Calu3 (cell line): ENCODE measurements at regions not wholly inside any gene's neighbourhood (a gene's known extent, or its start where the extent isn't known, plus 50 kb on each side); places are given as distances from the start of the nearest gene placed in this dataset.

Experiments
- BruUV-seq: library from RNA; stranded (reverse); fragments of 400-500 nt; replicated peaks from 2 replicates; lab custom pipeline; 2021; lab: Mats Ljungman, UMichigan
- CTCF ChIA-PET: fragments of 300-600 bp; sonication (Branson Sonifier 250); formaldehyde crosslinking; loops from one replicate; lab custom pipeline; 2022; ENCODE audit warnings: antibody characterized with exemption; lab: Charles Lee
- DNase-seq: peaks from one replicate; pipeline ENCODE4 v3.0.0; 2022
- H3K27ac Mint-ChIP-seq: one replicate; pipeline ENCODE4 v1.8.0; 2022; ENCODE audit warnings: mixed read lengths; ENCODE audit not compliant: unreplicated experiment
- H3K27me3 Mint-ChIP-seq: one replicate; pipeline ENCODE4 v1.8.0; 2022; ENCODE audit warnings: mixed read lengths; ENCODE audit not compliant: unreplicated experiment
- H3K36me3 Mint-ChIP-seq: one replicate; pipeline ENCODE4 v1.8.0; 2022; ENCODE audit warnings: mild to moderate bottlenecking, moderate library complexity, mixed read lengths; ENCODE audit not compliant: insufficient read depth, unreplicated experiment
- H3K4me1 Mint-ChIP-seq: one replicate; pipeline ENCODE4 v1.8.0; 2022; ENCODE audit warnings: mild to moderate bottlenecking, low read depth, mixed read lengths; ENCODE audit not compliant: unreplicated experiment
- H3K4me3 Mint-ChIP-seq: one replicate; pipeline ENCODE4 v1.8.0; 2022; ENCODE audit warnings: mild to moderate bottlenecking, low read depth, moderate library complexity, mixed read lengths; ENCODE audit not compliant: unreplicated experiment
- H3K9me3 Mint-ChIP-seq: one replicate; pipeline ENCODE4 v1.8.0; 2022; ENCODE audit warnings: low read depth, mixed read lengths; ENCODE audit not compliant: unreplicated experiment
- intact Hi-C: fragments of 100-400 bp; cut with micrococcal nuclease; formaldehyde crosslinking; loops from one replicate; pipeline ENCODE4 v1.10.0; 2022; ENCODE audit not compliant: unreplicated experiment
- TF ChIP-seq, protein P1 (sequence below): fragments of 200-600 bp; IDR thresholded peaks from one replicate; pipeline ENCODE4 v1.8.0; 2022; ENCODE audit warnings: antibody characterized with exemption; ENCODE audit not compliant: unreplicated experiment

DNA sequence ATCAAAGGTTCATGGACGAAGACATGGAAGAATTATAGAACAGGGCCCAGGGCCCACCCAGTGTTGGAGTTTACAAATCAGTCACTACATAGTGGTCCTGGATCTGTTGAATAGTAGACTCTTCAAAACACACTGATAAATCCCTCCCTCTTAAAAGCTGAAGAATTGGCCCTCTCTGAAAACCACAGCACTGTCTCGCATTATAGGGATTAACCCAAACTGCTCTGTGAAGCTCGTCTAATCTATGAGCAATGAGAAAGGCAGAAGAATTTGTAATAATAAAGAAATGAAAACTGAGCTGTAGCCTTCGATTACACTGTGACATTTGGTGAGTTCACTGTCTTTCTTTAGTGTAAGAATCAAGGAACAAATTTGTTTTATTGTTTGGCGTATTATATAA lies 92.5 kb upstream of the ZFP42 start:
- BruUV-seq: no TSS peak
- H3K4me3 Mint-ChIP-seq: no peak overlapping the region
- no peaks in the 10 kb centered on the region for H3K27me3 Mint-ChIP-seq
- no peaks in the 10 kb centered on the region for H3K4me1 Mint-ChIP-seq
- CTCF ChIA-PET: no interaction called here
- TF ChIP-seq, protein P1, sequence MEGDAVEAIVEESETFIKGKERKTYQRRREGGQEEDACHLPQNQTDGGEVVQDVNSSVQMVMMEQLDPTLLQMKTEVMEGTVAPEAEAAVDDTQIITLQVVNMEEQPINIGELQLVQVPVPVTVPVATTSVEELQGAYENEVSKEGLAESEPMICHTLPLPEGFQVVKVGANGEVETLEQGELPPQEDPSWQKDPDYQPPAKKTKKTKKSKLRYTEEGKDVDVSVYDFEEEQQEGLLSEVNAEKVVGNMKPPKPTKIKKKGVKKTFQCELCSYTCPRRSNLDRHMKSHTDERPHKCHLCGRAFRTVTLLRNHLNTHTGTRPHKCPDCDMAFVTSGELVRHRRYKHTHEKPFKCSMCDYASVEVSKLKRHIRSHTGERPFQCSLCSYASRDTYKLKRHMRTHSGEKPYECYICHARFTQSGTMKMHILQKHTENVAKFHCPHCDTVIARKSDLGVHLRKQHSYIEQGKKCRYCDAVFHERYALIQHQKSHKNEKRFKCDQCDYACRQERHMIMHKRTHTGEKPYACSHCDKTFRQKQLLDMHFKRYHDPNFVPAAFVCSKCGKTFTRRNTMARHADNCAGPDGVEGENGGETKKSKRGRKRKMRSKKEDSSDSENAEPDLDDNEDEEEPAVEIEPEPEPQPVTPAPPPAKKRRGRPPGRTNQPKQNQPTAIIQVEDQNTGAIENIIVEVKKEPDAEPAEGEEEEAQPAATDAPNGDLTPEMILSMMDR: no peak
- H3K27ac Mint-ChIP-seq: no peak overlapping the region
- intact Hi-C loops: no loop called here
- no peak for DNase-seq
- peaks cover 14% of the 10 kb centered on the region for H3K9me3 Mint-ChIP-seq
- no peaks in the 10 kb centered on the region for H3K36me3 Mint-ChIP-seq

DNA sequence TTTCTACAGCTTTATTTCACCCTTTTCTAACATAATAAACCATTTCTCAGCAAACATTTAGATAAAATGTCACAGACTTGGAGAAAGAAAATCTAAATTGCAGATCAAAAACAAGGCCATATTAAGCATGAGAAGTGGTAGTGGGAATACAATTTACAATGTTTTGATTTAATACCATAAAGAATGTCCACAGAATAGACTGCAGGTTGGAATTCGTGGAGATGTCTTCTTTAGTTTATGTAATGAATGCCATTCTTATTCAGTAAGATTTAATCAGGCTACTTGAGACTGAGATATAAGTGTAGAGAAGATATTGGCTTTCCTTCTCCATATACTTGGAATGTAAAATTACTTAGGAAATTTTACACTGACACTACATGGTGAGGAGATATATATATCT lies 91.9 kb upstream of the ZFP42 start:
- no TSS peak for BruUV-seq
- H3K27ac Mint-ChIP-seq: no peak overlapping the region
- H3K4me1 Mint-ChIP-seq: no peaks in the 10 kb centered on the region
- H3K4me3 Mint-ChIP-seq: no peak overlapping the region
- H3K9me3 Mint-ChIP-seq: peaks cover 14% of the 10 kb centered on the region
- no peaks in the 10 kb centered on the region for H3K27me3 Mint-ChIP-seq
- H3K36me3 Mint-ChIP-seq: no peaks in the 10 kb centered on the region
- TF ChIP-seq, protein P1: no peak
- CTCF ChIA-PET: no interaction called here
- DNase-seq: no peak
- intact Hi-C loops: no loop called here

DNA sequence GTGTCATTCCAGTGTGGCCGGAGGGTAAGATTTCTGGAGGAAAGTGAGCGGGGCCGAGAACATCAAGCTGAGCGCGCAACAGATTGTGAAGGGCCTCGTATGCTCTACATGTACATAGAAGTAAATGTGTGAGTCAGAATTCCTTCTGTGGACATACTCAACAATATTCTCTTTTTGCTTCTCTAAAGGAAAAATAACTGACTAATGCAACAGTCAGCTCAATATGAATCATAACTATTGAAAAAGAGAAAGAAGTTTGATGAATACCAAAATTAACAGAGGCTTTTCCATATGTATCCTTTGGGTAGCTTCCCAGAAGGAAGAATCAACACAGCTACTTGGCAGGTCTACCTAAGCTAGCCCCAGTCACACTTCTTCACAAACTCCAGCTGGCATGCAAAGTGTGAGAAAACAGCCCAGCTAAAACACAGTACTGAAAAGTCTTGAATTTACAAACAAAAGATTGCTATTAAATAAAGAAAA lies 87.5 kb upstream of the ZFP42 start:
- TF ChIP-seq, protein P1: no peak
- Mint-ChIP-seq H3K36me3 (no peaks in the 10 kb centered on the region), H3K4me1 (no peaks in the 10 kb centered on the region), H3K4me3 (no peak overlapping the region), H3K9me3 (no peaks in the 10 kb centered on the region), H3K27me3 (no peaks in the 10 kb centered on the region), H3K27ac (no peak overlapping the region)
- no TSS peak for BruUV-seq
- no peak for DNase-seq
- CTCF ChIA-PET: no interaction called here
- intact Hi-C loops: no loop called here

DNA sequence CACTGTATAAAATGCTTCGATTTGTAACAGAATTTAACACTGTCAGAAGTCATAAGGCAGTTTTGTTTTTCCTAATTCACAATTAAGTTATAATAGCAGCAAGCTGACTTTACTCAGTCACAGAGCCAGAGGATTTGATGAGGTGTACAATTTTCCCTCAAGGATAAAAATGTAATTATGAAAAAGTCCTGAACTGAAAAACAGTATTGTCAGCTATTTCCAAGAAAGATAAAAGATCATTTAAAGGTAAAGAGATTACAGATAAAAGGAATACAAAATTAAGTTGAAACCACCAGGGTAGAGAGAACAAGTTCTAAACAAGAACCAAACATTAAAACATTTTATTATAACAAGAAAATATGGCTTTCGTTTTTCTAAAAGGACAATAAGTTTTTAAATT lies 86.8 kb upstream of the ZFP42 start:
- CTCF ChIA-PET: no interaction called here

More for the DNA sequence above, 86.8 kb upstream of the ZFP42 start:
- Mint-ChIP-seq H3K4me3 (no peak overlapping the region), H3K4me1 (no peaks in the 10 kb centered on the region), H3K27ac (no peak overlapping the region), H3K36me3 (no peaks in the 10 kb centered on the region), H3K9me3 (peaks cover 2% of the 10 kb centered on the region), H3K27me3 (no peaks in the 10 kb centered on the region)
- BruUV-seq: no TSS peak
- no peak for DNase-seq
- TF ChIP-seq, protein P1: no peak
- intact Hi-C loops: no loop called here
